Peyer's patch (tissue), 4 donors: ENCODE measurements at regions not wholly inside any gene's neighbourhood (a gene's known extent, or its start where the extent isn't known, plus 50 kb on each side); places are given as distances from the start of the nearest gene placed in this dataset.

ENCODE experiments used
- DNase-seq, 3 donors: peaks; one replicate each; pipeline ENCODE4 v3.0.0-alpha.2; 2017 to 2019
- H3K27ac ChIP-seq, 4 donors: fragments of 200-600 bp; sonication (generic); one replicate each; pipeline ENCODE4 v1.5.1; 2016 to 2019
- H3K27me3 ChIP-seq, 2 donors: fragments of 200-600 bp; sonication (generic); one replicate each; pipeline ENCODE4 v1.5.1; 2019
- H3K36me3 ChIP-seq, 3 donors: fragments of 200-600 bp; sonication (generic); one replicate each; pipeline ENCODE4 v1.5.1; 2016 to 2019
- H3K4me1 ChIP-seq, 4 donors: fragments of 200-600 bp; sonication (generic); one replicate each; pipeline ENCODE4 v1.5.1; 2016 to 2019
- H3K4me3 ChIP-seq, 4 donors: fragments of 200-600 bp; sonication (generic); 1 replicate in 3 of 4; 2 replicates in 1 of 4; pipeline ENCODE4 v1.5.1; 2016 to 2019; ENCODE audit warnings: mild to moderate bottlenecking in 1 of 4
- H3K9me3 ChIP-seq, 4 donors: fragments of 200-600 bp; sonication (generic); one replicate each; pipeline ENCODE4 v1.5.1; 2016 to 2019; ENCODE audit warnings: mild to moderate bottlenecking in 1 of 4
- POLR2A ChIP-seq, 2 donors: fragments of 450-650 bp; IDR thresholded peaks; one replicate each; pipeline ENCODE4 v1.5.1; 2017; ENCODE audit warnings: antibody characterized with exemption in 2 of 2, mild to moderate bottlenecking in 2 of 2, moderate library complexity in 2 of 2
- TF ChIP-seq, protein P1 (sequence below), 6 experiments: fragments of 450-650 bp in 4 of 6; fragments of 200-600 bp in 2 of 6; sonication (generic) in 1 of 6; IDR thresholded peaks; one replicate each; pipeline ENCODE4 v1.5.1; 2017 to 2019; ENCODE audit warnings: antibody characterized with exemption in 6 of 6, mild to moderate bottlenecking in 3 of 6, moderate library complexity in 1 of 6

- no peak overlapping the region for H3K4me3 ChIP-seq
- no peaks in the 10 kb centered on the region for H3K9me3 ChIP-seq
- no peaks in the 10 kb centered on the region for H3K36me3 ChIP-seq
- TF ChIP-seq POLR2A (IDR thresholded peaks at IDR 0.05), result no peak
- TF ChIP-seq, protein P1, sequence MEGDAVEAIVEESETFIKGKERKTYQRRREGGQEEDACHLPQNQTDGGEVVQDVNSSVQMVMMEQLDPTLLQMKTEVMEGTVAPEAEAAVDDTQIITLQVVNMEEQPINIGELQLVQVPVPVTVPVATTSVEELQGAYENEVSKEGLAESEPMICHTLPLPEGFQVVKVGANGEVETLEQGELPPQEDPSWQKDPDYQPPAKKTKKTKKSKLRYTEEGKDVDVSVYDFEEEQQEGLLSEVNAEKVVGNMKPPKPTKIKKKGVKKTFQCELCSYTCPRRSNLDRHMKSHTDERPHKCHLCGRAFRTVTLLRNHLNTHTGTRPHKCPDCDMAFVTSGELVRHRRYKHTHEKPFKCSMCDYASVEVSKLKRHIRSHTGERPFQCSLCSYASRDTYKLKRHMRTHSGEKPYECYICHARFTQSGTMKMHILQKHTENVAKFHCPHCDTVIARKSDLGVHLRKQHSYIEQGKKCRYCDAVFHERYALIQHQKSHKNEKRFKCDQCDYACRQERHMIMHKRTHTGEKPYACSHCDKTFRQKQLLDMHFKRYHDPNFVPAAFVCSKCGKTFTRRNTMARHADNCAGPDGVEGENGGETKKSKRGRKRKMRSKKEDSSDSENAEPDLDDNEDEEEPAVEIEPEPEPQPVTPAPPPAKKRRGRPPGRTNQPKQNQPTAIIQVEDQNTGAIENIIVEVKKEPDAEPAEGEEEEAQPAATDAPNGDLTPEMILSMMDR (IDR thresholded peaks at IDR 0.05), result no peak
- H3K4me1 ChIP-seq, result no peaks in the 10 kb centered on the region
- no peak overlapping the region for H3K27ac ChIP-seq
- no peak for DNase-seq
- no peaks in the 10 kb centered on the region for H3K27me3 ChIP-seq
These were observed 388.4 kb upstream of the DDI1 start for GRCh38 chr11:103648054-103648453.

DNA sequence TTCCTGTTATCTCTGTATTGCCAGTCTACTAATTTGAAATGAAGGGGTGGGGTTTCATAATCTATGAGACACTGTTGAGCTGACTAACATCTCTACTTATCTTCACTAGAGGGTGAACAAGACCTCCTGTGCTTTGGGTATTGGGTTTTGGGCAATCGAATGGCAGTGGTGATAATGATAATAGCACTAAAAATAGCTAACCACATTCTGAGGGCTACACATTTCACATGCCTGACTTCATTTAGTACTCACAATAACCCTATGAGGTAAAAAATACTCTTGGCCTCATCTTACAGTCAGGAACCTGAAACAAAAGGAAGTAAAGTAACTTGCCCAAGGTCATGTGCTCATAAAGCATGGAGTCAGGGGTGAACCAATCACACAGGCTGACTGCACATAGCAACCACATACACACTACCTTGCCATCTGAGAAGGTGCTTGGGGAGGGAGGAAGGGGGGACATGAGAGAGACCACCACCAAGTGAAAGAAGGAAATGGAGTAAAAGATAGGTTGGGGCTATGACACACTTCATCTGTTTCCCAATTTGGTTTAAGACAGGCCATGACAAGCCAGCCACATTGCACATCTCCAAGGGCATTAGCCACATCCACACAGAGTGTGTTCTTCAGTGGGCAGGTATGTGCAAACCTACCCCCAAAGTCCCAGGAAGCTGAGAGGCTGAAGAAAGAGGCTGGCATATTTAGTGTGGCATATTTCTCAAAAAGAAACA is 387.6 kb upstream of the DDI1 start:
- Histone ChIP-seq H3K27ac (no peak overlapping the region), H3K27me3 (no peaks in the 10 kb centered on the region), H3K4me1 (no peaks in the 10 kb centered on the region), H3K4me3 (no peak overlapping the region), H3K36me3 (no peaks in the 10 kb centered on the region), H3K9me3 (no peaks in the 10 kb centered on the region)
- no peak for TF ChIP-seq POLR2A (IDR thresholded peaks at IDR 0.05)
- no peak for DNase-seq

DNA sequence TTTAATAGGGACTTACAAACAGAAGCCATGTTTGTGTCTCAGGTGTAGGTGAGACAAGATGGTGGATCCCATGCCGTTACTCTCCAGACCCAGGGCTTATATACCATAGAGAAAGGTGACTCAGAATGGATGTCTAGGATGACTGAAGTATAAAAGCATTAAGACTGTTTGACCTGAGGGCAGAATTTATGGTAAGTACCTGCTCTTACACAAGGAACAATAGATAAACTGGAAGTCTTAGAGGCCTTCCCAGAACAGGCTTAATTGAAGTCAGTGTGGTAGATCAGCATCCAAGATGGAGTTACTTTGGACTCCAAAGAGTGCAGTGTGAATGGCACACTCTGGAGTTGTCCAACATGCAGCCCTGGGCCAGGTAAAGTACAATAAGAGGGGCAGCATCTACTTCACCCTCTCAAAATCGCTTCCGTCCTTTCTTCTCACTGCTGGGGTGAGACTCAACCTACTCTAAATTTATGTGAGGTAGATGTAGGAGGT is 387.0 kb upstream of the DDI1 start:
- Histone ChIP-seq H3K4me3 (no peak overlapping the region), H3K27ac (no peak overlapping the region), H3K4me1 (no peaks in the 10 kb centered on the region), H3K36me3 (no peaks in the 10 kb centered on the region), H3K9me3 (no peaks in the 10 kb centered on the region), H3K27me3 (no peaks in the 10 kb centered on the region)
- DNase-seq, result no peak
- TF ChIP-seq, protein P1 (IDR thresholded peaks at IDR 0.05), result no peak

- Histone ChIP-seq H3K27me3 (no peaks in the 10 kb centered on the region), H3K36me3 (no peaks in the 10 kb centered on the region), H3K9me3 (no peaks in the 10 kb centered on the region), H3K27ac (no peak overlapping the region), H3K4me3 (no peak overlapping the region), H3K4me1 (no peaks in the 10 kb centered on the region)
- DNase-seq, result no peak
- TF ChIP-seq, protein P1 (IDR thresholded peaks at IDR 0.05), result no peak
These were observed 386.1 kb upstream of the DDI1 start for GRCh38 chr11:103650330-103650729.

DNA sequence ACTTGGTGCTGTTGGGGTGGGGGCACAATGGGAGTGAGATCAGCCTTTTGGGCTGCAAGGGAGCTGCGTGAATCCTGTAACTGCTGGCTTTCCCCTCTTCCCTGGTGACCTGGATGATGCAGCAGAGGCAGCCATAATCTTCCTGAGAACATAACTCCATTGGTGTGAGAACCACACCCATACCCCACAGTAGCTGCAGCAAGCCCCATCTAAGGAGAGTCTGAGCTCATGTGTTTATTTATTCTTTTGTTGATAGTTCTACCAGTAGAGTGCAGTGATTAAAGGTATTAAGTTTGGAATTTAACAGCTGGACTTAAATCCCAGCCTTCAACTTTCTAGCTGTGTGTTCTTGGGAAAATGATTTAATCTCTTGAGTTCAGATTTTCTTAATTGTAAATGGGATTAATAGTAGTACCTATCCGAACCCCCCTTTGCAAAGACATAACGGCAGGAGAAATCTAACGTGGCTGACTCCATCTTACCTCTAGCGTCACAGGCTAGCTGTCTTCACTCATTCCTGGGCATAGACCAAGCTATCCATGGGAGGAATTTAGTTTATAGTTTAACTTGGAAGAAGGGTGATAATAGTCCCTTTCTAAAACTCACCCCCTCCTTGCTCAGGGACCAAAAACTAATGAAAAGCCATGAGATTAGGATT is 385.0 kb upstream of the DDI1 start:
- Histone ChIP-seq H3K4me3 (no peak overlapping the region), H3K27ac (no peak overlapping the region), H3K36me3 (no peaks in the 10 kb centered on the region), H3K9me3 (no peaks in the 10 kb centered on the region), H3K4me1 (no peaks in the 10 kb centered on the region), H3K27me3 (no peaks in the 10 kb centered on the region)
- TF ChIP-seq POLR2A (IDR thresholded peaks at IDR 0.05), result no peak
- TF ChIP-seq, protein P1 (IDR thresholded peaks at IDR 0.05), result no peak
- no peak for DNase-seq

DNA sequence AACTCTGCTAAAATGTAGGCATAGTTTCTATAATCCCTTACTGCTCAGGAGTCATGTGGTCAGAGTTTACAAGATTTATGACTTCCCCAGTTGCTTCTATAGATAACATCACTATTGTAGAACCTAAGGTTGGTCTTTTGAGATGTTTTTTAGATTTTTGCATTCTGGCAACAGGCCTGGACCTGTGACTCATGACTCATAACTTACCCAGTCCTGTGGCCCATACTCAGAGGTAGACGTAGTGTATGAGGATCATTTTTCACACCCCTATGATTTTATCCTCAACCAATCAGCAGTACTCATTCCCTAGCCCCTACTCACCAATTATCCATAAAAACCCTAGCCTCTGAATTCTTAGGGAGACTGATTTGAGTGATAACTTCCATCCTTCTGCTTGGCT is 384.4 kb upstream of the DDI1 start:
- TF ChIP-seq, protein P1 (IDR thresholded peaks at IDR 0.05), result no peak
- TF ChIP-seq POLR2A (IDR thresholded peaks at IDR 0.05), result no peak
- no peak for DNase-seq
- Histone ChIP-seq H3K27me3 (no peaks in the 10 kb centered on the region), H3K9me3 (no peaks in the 10 kb centered on the region), H3K36me3 (no peaks in the 10 kb centered on the region), H3K27ac (no peak overlapping the region), H3K4me1 (no peaks in the 10 kb centered on the region), H3K4me3 (no peak overlapping the region)
